GM21423 (cell line): ENCODE measurements at regions not wholly inside any gene's neighbourhood (a gene's known extent, or its start where the extent isn't known, plus 50 kb on each side); places are given as distances from the start of the nearest gene placed in this dataset.

Experiments
- ATAC-seq: cut with Tn5 transposase; IDR thresholded peaks from one replicate; pipeline ENCODE4 v1.9.1; 2021; ENCODE audit warnings: mild to moderate bottlenecking, moderate library complexity; ENCODE audit not compliant: unreplicated experiment

- no peak for ATAC-seq
These were observed 122.1 kb upstream of the TRIB2 start for GRCh38 chr2:12594590-12594989.

DNA sequence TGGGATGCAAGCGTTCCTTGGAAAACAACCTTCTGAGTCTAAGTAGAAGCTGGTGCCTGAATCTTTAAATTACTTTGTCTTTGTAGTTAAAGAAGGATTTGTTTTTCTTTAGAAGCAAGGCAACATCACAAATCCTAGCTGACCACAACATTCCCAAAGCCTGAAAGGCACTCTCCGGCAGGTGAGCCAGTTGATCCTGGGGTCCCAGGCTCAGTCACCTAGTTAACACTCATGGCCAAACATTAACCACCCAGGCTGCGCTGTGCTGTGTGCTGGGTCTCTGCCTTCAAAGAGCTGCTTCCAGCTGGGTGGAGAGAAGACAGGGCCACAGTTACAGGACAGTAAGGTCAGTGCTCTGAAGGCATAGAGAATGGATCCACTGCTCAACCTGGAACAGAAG is 120.0 kb upstream of the TRIB2 start:
- ATAC-seq, result no peak

- no peak for ATAC-seq
These were observed 119.1 kb upstream of the TRIB2 start for GRCh38 chr2:12597610-12598009.

- ATAC-seq, result no peak
These were observed 114.1 kb upstream of the TRIB2 start for GRCh38 chr2:12602661-12603060.

GRCh38 chr2:12603781-12604295 is 112.9 kb upstream of the TRIB2 start:
- no peak for ATAC-seq

DNA sequence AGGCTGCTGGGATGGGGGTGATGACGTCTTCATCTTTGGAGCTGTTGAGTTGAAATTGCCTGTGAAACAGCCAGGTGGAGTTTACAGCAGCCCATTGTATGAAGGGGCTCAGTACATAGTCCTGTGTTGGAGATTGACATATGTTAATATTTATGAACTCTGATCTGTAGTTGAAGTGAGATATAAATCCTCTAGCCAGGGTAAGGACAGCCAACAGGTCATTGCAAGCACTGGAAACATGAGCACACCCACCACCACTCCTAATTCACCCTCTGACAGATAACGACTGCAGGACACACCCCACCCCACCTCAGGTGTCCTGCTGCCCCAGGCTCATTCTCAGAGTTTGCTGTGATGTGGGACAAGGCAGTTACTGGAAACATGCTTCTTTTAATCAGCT is 112.4 kb upstream of the TRIB2 start:
- ATAC-seq, result no peak

DNA sequence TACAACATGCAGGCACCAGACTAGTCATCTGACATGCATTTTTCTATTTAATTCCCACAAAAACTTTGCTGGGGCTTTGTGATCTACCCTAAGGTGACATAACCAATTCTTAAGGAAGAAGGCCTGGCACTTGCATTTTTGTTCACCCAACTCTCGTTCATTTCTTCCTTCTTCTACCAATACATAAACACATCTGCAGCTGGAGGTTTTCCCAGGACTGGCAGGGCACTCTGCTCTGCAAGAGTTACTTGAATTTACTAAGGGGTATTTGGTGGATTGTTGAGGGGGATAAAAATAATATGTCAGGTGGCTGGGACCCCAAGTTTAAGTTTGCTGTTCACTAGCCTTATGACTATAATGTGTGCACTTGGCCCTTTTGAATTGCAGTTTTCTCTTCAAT is 111.4 kb upstream of the TRIB2 start:
- no peak for ATAC-seq

DNA sequence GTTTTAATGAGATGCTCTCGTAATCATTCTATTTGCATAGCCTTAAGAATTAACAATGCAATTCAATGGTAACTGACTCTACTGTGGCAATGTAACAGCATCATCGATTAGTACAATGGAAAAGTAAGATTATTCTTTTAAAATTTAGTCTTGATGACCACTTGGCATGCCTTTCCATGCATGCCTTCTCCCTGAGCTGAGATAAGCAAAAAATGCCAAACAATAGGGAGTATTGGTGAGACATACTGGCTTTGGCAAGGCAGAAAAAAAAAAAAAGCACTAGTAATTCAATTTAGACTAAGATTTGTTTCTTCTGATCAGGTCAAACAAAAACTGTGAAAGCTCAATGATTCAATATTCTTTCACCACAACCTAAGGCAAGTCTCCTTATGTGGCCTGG is 110.8 kb upstream of the TRIB2 start:
- no peak for ATAC-seq

GRCh38 chr2:12606472-12607000 is 110.2 kb upstream of the TRIB2 start:
- no peak for ATAC-seq

- no peak for ATAC-seq
These were observed 108.8 kb upstream of the TRIB2 start for GRCh38 chr2:12607971-12608370.

GRCh38 chr2:12610314-12610713 is 106.4 kb upstream of the TRIB2 start:
- ATAC-seq, result no peak

- no peak for ATAC-seq
These were observed 104.6 kb upstream of the TRIB2 start for GRCh38 chr2:12612168-12612567.

DNA sequence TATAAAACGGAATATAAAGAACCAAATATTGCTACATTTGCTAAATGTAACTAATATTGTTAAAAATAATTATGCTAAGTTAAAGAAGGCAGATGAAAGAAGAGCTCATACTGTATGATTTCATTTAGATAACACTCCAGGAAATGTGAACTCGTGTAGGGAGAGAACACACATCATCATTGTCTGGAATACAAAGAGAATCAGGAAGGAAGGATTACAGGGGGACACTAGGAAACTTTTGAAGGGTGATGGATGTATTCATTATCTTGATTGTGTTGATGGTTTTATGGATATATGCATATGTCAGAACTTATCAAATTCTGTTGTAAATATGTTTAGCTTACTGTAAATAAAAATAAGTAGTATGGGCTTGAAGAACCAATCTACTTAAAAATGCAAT is 104.1 kb upstream of the TRIB2 start:
- ATAC-seq, result no peak

- no peak for ATAC-seq
These were observed 103.5 kb upstream of the TRIB2 start for GRCh38 chr2:12613137-12613835.

GRCh38 chr2:12615509-12615908 is 101.2 kb upstream of the TRIB2 start:
- ATAC-seq, result no peak

DNA sequence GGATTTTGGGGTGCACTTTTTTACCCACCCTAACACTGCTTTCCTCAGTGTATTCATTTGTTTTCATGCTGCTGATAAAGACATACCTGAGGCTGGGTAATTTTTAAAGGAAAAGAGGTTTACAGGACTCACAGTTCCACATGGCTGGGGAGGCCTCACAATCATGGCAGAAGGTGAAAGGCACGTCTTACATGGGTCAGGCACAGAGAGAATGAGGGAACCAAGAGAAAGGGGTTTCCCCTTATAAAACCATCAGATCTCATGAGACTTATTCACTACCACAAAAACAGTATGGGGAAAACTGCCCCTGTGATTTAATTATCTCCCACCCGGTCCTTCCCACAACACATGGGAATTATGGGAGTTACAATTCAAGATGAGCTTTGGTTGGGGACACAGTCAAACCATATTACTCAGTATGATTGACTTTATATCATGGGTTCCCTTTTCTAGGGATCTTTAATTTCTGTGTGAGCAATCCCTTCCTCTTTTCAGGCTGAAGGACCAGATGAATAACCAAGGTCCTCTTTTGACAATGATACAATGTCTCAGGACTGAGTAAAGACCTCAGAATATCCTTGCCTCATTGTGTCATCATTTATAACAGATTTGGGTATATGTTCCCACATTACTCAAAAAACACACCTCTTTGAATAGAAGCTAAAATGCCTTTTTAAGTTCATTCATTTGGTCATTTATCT is 100.1 kb upstream of the TRIB2 start:
- ATAC-seq, result no peak

GRCh38 chr2:12617366-12617765 is 99.4 kb upstream of the TRIB2 start:
- ATAC-seq, result no peak

GRCh38 chr2:12617853-12618252 is 98.9 kb upstream of the TRIB2 start:
- no peak for ATAC-seq

DNA sequence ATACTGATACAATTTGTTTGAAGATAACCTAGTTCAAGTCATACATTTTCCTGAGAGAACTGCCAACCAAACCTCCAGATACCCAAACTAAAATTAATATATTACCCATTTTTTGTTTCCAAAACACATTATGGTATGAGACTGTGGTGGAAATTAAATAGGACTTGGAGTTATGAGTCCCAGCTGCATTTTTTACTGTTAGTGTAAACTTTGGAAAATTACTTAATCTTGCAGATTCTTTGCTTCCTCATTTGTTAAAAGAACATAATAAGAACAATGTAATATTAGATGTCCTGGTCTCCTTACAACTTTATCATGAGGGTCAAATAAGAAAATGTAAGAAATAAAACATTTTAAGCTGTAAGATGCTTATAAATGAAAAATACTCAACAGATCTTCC is 98.2 kb upstream of the TRIB2 start:
- ATAC-seq, result no peak

DNA sequence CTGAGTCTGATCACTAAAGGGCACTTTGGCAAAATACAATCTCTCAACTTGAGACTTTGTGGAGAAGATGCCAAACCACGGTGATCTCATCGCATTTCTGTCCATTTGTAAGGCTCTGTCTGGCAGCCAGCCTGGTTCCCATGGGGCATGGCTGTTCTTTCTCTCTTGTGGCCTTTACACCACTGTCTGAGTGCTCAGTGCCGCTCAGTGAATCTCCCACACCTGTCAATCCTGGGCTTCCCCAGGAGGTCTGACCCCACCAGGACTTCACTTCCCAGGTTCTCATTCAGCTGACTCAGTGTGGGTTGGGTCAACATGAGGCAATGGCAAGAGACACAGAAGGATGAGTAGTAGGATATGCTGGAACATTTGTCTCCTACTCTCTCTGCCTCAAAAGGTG is 96.8 kb upstream of the TRIB2 start:
- peak; percentile 46 for ATAC-seq

- ATAC-seq, result no peak
These were observed 96.0 kb upstream of the TRIB2 start for GRCh38 chr2:12620759-12621158.

- no peak for ATAC-seq
These were observed 93.7 kb upstream of the TRIB2 start for GRCh38 chr2:12623051-12623450.
